Breast epithelium (tissue), 3 donors: ENCODE measurements at regions not wholly inside any gene's neighbourhood (a gene's known extent, or its start where the extent isn't known, plus 50 kb on each side); places are given as distances from the start of the nearest gene placed in this dataset.

Source experiments
- CTCF ChIP-seq, 3 donors: fragments of 450-650 bp; IDR thresholded peaks; one replicate each; pipeline ENCODE4 v1.5.1; 2016 to 2017; ENCODE audit warnings: antibody characterized with exemption in 3 of 3, mild to moderate bottlenecking in 3 of 3, moderate library complexity in 3 of 3
- POLR2A ChIP-seq: fragments of 450-650 bp; IDR thresholded peaks from one replicate; pipeline ENCODE4 v1.6.1; 2016; ENCODE audit warnings: antibody characterized with exemption, mild to moderate bottlenecking, moderate library complexity
- POLR2AphosphoS5 ChIP-seq, 3 donors: sonication (generic); formaldehyde crosslinking; IDR thresholded peaks; one replicate each; pipeline ENCODE4 v1.6.1; 2017; ENCODE audit warnings: antibody characterized with exemption in 3 of 3

DNA sequence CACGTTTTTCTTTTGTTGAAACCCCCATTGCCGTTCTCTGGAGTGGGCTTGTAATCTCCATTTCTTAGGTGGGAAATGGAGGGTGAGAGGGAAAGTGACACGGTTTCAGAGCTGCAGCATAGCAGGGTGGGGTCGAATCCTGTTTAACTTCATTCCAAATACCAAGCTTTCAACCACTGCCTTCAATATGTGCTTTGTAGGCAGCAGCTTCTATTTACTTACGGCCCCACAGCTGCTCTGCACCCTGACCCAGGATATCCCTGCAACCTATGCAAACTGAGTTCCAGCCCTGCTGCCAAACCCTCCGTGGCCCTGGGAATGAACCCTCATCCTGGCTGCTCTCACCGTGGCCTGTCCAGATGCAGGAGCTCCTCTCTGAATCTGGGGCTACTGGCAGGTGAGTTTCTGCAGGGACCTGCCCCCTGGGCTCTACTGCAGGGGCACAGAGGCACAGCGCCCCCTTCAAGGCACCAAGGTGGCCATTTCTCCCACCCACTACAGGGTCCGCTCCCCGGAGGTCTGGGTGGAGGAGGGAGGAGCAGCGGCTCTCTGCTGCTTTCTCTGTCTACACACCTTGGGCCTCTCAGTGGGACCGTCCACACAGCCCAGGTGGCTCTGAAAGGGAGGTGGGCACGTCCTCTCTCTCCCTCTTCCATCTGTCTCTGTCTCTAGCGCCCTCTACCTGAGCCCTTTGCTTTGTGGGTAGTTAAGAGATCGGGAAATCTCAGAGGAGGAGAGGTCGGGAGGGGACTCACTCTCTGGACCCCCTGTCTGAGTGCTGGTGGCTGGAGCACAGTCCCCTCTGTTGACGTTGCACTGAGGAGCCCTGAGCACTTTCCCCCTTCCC is 279.1 kb downstream of the BRD1 start:
- no peak for TF ChIP-seq CTCF (IDR thresholded peaks at IDR 0.05)
- TF ChIP-seq POLR2A, result no peak
- TF ChIP-seq POLR2AphosphoS5 (IDR thresholded peaks at IDR 0.05), result no peak
